ENCODE measurements at regions not wholly inside any gene's neighbourhood (a gene's known extent, or its start where the extent isn't known, plus 50 kb on each side); places are given as distances from the start of the nearest gene placed in this dataset.
A peak's percentile ranks its signal among the peaks of the same experiment; 100 is the strongest.
"Not testable (repeated sequence)": the region's sequence is repeated elsewhere in the genome, so short reads cannot be mapped to it uniquely, and the experiment has no call there.

- H3K36me3 ChIP-seq, result no peaks in the 10 kb centered on the region
- intact Hi-C loops (cut with DNase I), result no loop called here
- no peaks in the 10 kb centered on the region for H3K4me1 ChIP-seq
- H3K4me3 ChIP-seq, result no peak overlapping the region
- no peak for DNase-seq
- TF ChIP-seq POLR2A (IDR thresholded peaks at IDR 0.05) (no peak), CTCF (IDR thresholded peaks at IDR 0.05) (no peak)
- WGBS, 2 donors, result 45 to 46% methylated on average over 2 of the region's 2 CpGs
- H3K27me3 ChIP-seq, result no peaks in the 10 kb centered on the region
- no peaks in the 10 kb centered on the region for H3K9me3 ChIP-seq
- no peak overlapping the region for H3K27ac ChIP-seq
Observed at GRCh38 chr10:25753776-25754175, 180.3 kb upstream of the MYO3A start.

DNA sequence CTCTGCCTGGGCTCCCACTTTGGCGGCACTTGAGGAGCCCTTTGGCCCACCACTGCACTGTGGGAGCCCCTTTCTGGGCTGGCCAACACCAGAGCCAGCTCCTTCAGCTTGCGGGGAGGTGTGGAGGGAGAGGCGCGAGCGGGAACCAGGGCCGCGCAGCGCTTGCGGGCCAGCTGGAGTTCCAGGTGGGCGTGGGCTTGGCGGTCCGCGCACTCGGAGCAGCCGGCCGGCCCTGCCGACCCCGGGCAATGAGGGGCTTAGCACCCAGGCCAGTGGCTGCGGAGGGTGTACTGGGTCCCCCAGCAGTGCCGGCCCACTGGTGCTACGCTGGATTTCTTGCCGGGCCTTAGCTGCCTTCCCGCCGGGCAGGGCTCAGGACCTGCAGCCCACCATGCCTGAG is 178.2 kb upstream of the MYO3A start:
- DNase-seq; H3K27me3 ChIP-seq; H3K4me3 ChIP-seq; H3K36me3 ChIP-seq; H3K27ac ChIP-seq; H3K4me1 ChIP-seq; H3K9me3 ChIP-seq; intact Hi-C loops (cut with DNase I): not testable (repeated sequence)
- 90 to 100% methylated on average over 1 to 6 of the region's 24 CpGs for WGBS, 2 donors

GRCh38 chr10:25756784-25757183 is 177.2 kb upstream of the MYO3A start:
- H3K4me3 ChIP-seq, result no peak overlapping the region
- no peaks in the 10 kb centered on the region for H3K9me3 ChIP-seq
- no peaks in the 10 kb centered on the region for H3K4me1 ChIP-seq
- DNase-seq, result no peak
- TF ChIP-seq CTCF (IDR thresholded peaks at IDR 0.05), result no peak
- no peak for TF ChIP-seq POLR2A (IDR thresholded peaks at IDR 0.05)
- H3K36me3 ChIP-seq, result no peaks in the 10 kb centered on the region
- WGBS, 2 donors, result 90 to 94% methylated on average over 19 to 23 of the region's 24 CpGs
- intact Hi-C loops (cut with DNase I), result no loop called here
- H3K27ac ChIP-seq, result no peak overlapping the region
- H3K27me3 ChIP-seq, result no peaks in the 10 kb centered on the region

DNA sequence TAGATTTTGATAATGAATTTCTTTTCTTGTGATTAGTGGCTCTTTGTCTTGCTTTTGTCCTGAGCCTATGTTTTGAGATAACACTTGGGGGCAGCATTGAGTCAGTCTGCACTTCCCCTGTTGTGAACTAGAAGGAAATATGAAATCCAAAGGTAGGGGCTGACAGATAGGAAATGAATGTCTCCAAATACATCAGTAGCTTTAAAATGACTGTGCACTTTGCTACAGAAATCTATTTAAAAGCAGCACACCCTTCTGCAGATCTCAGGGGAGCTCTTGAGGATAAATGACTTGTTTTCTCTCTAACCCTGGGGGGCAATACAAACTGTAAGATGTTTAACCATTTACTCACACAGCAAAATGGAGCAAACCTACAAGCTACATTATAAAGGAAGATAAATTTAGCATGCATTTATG is 176.0 kb upstream of the MYO3A start:
- H3K36me3 ChIP-seq, result no peaks in the 10 kb centered on the region
- TF ChIP-seq CTCF (IDR thresholded peaks at IDR 0.05) (peak in 1 of 6 experiments; percentile 24), POLR2A (IDR thresholded peaks at IDR 0.05) (no peak)
- H3K27me3 ChIP-seq, result no peaks in the 10 kb centered on the region
- intact Hi-C loops (cut with DNase I), result no loop called here
- no peaks in the 10 kb centered on the region for H3K9me3 ChIP-seq
- no peaks in the 10 kb centered on the region for H3K4me1 ChIP-seq
- no peak overlapping the region for H3K27ac ChIP-seq
- no peak for DNase-seq
- H3K4me3 ChIP-seq, result no peak overlapping the region

DNA sequence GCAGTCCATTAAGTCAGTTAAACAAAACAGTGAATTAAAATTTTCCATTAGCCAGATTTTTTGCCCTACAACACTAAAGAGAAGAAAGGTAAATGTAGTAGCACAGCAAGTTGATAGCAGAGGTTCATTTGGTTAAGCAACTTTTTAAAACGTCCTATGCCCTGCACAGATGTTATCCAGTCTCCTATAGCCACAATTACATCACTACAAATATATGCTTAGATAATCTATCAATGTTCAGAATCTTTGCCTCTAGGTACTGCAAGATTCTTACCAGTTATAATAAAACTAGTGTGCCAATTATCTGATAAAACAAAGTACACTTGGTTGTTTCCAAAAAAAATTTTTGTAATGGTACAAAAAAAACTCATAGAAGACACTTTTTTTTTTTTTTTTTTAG is 175.5 kb upstream of the MYO3A start:
- no peaks in the 10 kb centered on the region for H3K9me3 ChIP-seq
- intact Hi-C loops (cut with DNase I), result no loop called here
- no peak for DNase-seq
- H3K27me3 ChIP-seq, result no peaks in the 10 kb centered on the region
- H3K4me3 ChIP-seq, result no peak overlapping the region
- H3K36me3 ChIP-seq, result no peaks in the 10 kb centered on the region
- no peak overlapping the region for H3K27ac ChIP-seq
- no peaks in the 10 kb centered on the region for H3K4me1 ChIP-seq
- WGBS, 2 donors, result 12 to 13% methylated on average over 1 of the region's 1 CpG
- TF ChIP-seq POLR2A (IDR thresholded peaks at IDR 0.05), result no peak
- no peak for TF ChIP-seq CTCF (IDR thresholded peaks at IDR 0.05)

GRCh38 chr10:25761937-25762336 is 172.1 kb upstream of the MYO3A start:
- Histone ChIP-seq H3K36me3 (no peaks in the 10 kb centered on the region), H3K4me3 (no peak overlapping the region), H3K27ac (no peak overlapping the region), H3K27me3 (peaks cover 0 to 9% (median 0%) of the 10 kb centered on the region in 4 donors), H3K9me3 (no peaks in the 10 kb centered on the region), H3K4me1 (no peaks in the 10 kb centered on the region)
- WGBS, 2 donors, result 71 to 80% methylated on average over 4 of the region's 4 CpGs
- intact Hi-C loops (cut with DNase I), result no loop called here
- TF ChIP-seq CTCF (IDR thresholded peaks at IDR 0.05), result no peak
- no peak for TF ChIP-seq POLR2A (IDR thresholded peaks at IDR 0.05)
- DNase-seq, result no peak
